ENCODE measurements at regions not wholly inside any gene's neighbourhood (a gene's known extent, or its start where the extent isn't known, plus 50 kb on each side); places are given as distances from the start of the nearest gene placed in this dataset.
"Not testable (repeated sequence)": the region's sequence is repeated elsewhere in the genome, so short reads cannot be mapped to it uniquely, and the experiment has no call there.

- TF ChIP-seq, protein P1, sequence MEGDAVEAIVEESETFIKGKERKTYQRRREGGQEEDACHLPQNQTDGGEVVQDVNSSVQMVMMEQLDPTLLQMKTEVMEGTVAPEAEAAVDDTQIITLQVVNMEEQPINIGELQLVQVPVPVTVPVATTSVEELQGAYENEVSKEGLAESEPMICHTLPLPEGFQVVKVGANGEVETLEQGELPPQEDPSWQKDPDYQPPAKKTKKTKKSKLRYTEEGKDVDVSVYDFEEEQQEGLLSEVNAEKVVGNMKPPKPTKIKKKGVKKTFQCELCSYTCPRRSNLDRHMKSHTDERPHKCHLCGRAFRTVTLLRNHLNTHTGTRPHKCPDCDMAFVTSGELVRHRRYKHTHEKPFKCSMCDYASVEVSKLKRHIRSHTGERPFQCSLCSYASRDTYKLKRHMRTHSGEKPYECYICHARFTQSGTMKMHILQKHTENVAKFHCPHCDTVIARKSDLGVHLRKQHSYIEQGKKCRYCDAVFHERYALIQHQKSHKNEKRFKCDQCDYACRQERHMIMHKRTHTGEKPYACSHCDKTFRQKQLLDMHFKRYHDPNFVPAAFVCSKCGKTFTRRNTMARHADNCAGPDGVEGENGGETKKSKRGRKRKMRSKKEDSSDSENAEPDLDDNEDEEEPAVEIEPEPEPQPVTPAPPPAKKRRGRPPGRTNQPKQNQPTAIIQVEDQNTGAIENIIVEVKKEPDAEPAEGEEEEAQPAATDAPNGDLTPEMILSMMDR (conservative IDR thresholded peaks at IDR 0.05; ENCODE audit: low read depth, low read length) = peak; percentile 35
- not testable (repeated sequence) for H3K4me3 ChIP-seq (ENCODE audit: low read depth, low read length); DNase-seq (ENCODE audit: low read depth)
Observed at GRCh38 chr14:106011631-106012360, 485.4 kb downstream of the TMEM121 start.

DNA sequence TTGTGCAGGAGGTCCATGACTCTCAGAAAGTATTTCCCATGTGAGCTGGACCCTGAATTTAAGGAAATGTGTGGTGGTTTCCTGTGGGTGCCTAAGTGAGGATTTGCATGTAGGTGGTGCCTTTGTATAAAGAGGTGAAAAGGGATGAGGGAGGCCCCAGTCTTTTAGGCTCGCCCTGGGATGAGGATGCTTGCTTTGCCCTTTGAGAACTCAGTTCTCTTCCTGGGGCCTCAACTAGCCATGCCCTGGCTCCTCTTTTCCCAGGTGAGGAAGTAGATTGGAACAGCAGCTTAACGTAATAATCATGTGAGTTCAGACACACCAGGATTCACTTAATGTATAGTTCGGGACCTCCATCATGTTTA is 486.0 kb downstream of the TMEM121 start:
- not testable (repeated sequence) for DNase-seq (ENCODE audit: low read depth)

DNA sequence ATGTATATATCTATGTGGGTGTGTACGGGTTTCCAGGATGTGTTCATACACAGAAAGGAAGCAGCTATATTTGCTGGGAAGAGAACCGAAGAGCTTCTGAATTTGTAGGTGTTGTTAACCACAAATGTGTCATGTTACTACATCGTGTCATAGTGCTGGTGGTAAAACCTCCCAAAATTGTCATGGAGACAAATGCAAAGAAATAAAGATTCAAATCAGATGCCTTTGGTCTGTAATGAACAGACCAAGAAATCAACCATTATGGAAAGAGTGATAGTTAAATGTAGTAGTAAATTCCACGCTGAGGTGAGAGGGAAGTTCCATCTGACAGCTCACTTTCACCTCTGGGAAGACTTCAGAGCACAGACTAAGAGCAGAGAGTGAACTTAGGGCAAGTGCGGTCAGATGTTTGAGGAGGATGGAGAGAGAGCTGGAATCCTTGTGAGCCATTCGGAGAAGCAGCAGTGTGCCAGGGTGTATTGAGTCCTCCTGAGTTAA is 487.5 kb downstream of the TMEM121 start:
- no peak overlapping the region for H3K4me3 ChIP-seq (ENCODE audit: low read depth, low read length)
- DNase-seq (ENCODE audit: low read depth) = no peak
- TF ChIP-seq, protein P1 (conservative IDR thresholded peaks at IDR 0.05; ENCODE audit: low read depth, low read length) = no peak

More for the DNA sequence above, 486.0 kb downstream of the TMEM121 start:
- H3K4me3 ChIP-seq (ENCODE audit: low read depth, low read length) = not testable (repeated sequence)

DNA sequence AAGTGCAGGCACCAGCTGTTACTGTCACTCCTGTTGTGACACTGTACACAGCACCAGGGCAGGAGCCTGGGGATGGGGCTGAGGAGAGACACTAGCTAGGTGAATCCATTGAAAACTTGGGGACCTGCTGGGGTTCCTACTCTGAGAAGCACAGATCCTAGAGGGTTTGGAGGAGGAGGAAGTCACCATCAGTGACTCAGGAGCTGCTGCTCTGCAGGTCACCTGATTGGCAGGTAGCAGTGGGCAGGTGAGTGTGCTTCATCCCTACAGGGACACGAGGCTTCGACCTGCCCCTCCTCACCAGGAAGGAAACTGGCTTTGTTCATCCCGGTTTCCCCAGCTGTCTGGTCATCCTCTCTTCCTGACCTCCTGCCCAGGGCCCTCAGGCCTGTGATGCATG is 491.6 kb downstream of the TMEM121 start:
- not testable (repeated sequence) for H3K4me3 ChIP-seq (ENCODE audit: low read depth, low read length); DNase-seq (ENCODE audit: low read depth)

- TF ChIP-seq, protein P1 (conservative IDR thresholded peaks at IDR 0.05; ENCODE audit: low read depth, low read length) = no peak
- no peak for DNase-seq (ENCODE audit: low read depth)
- H3K4me3 ChIP-seq (ENCODE audit: low read depth, low read length) = no peak overlapping the region
Observed at GRCh38 chr14:106021832-106022231, 495.4 kb downstream of the TMEM121 start.

DNA sequence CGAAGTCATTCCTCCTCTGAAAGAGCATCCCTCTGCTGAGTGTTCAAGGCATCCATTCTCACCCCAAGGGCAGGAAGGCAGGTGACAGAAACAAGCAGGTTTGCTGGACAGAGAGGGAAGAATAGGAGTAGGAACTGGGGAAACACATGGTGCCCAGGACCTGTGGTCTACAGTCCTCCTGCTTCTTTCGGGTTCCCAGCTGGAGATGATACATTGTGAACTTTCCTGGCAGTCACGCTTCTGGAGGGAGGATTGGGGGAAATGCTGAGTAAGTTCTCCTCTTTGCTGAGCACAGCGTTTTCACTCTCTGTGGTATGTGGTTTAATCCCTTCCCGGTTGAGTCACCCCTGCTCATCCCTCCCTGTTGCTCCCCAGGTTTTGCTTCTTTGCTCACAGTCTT is 496.3 kb downstream of the TMEM121 start:
- H3K4me3 ChIP-seq (ENCODE audit: low read depth, low read length); DNase-seq (ENCODE audit: low read depth): not testable (repeated sequence)

DNA sequence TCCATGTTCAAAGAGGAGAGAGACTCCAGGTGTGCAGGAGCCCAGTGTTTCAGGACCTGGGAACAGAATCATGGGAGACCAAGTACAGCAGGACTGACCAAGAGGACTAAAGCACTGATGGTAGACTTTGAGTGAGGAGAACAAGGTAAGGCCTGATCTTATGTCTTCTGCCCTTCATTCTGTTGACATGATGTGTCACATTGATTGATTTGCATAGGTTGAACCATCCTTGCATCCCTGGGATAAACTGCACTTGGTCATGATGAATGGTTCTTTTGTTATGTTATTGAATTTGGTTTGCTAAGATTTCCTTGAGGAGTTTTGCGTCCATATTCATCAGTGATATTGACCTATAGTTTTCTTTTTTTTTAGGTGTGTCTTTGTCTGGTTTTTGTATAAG is 497.0 kb downstream of the TMEM121 start:
- DNase-seq (ENCODE audit: low read depth) = no peak
- TF ChIP-seq, protein P1 (conservative IDR thresholded peaks at IDR 0.05; ENCODE audit: low read depth, low read length) = no peak
- no peak overlapping the region for H3K4me3 ChIP-seq (ENCODE audit: low read depth, low read length)

DNA sequence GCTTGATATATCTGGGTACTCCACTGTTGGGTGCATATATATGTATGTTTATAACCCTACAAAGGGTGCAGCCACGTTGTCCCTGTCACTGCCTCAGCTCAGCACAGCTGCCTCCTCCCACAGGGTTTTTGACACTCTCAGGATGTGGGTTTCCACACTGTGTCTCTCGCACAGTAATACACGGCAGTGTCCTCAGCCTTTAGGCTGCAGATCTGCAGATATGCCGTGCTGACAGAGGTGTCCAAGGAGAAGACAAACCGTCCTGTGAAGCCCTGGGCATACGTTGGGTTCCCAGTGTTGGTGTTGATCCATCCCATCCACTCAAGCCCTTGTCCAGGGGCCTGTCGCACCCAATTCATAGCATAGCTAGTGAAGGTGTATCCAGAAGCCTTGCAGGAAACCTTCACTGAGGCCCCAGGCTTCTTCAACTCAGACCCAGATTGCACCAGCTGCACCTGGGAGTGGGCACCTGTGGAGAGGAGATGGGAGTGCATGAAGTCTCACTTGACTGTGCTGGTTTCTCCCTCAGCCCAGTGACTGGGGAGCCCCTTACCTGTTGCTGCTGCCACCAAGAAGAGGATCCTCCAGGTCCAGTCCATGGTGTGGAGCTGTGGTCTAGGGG is 498.7 kb downstream of the TMEM121 start:
- H3K4me3 ChIP-seq (ENCODE audit: low read depth, low read length) = no peak overlapping the region
- TF ChIP-seq, protein P1 (conservative IDR thresholded peaks at IDR 0.05; ENCODE audit: low read depth, low read length) = no peak

More for the DNA sequence above, 498.7 kb downstream of the TMEM121 start:
- no peak for DNase-seq (ENCODE audit: low read depth)
